IMR-90 (cell line): ENCODE measurements at regions not wholly inside any gene's neighbourhood (a gene's known extent, or its start where the extent isn't known, plus 50 kb on each side); places are given as distances from the start of the nearest gene placed in this dataset.

Source experiments
- ATAC-seq: fragments of 200-7000 bp; cut with Tn5 transposase; 2 replicates; pipeline ENCODE4 v1.9.1; 2020; ENCODE audit warnings: low read depth, mild to moderate bottlenecking, moderate library complexity
- BruUV-seq: library from RNA; stranded (reverse); fragments of 400-500 nt; replicated peaks from 2 replicates; lab custom pipeline; 2021; lab: Mats Ljungman, UMichigan
- CTCF ChIA-PET: fragments of 300-600 bp; formaldehyde crosslinking; extraction: SDS; loops from one replicate; lab custom pipeline; 2021; ENCODE audit warnings: antibody characterized with exemption; lab: Yijun Ruan, JAX
- POLR2A ChIA-PET: fragments of 300-600 bp; sonication (Branson Sonifier 250); formaldehyde crosslinking; loops from one replicate; lab custom pipeline; 2022; ENCODE audit warnings: antibody characterized with exemption; ENCODE audit not compliant: unreplicated experiment; lab: Charles Lee
- DNase-seq: peaks from one replicate; pipeline ENCODE4 v3.0.0; 2013
- H2AFZ ChIP-seq: replicated peaks from 2 replicates; pipeline ENCODE3; 2013; ENCODE audit warnings: low read length, mild to moderate bottlenecking; ENCODE audit not compliant: poor library complexity
- H2AK5ac ChIP-seq: 2 replicates; pipeline ENCODE4 v1.6.1; 2013; ENCODE audit warnings: low read depth, low read length, inconsistent platforms
- H2AK9ac ChIP-seq: replicated peaks from 2 replicates; pipeline ENCODE3; 2013; ENCODE audit warnings: mild to moderate bottlenecking, low read depth, low read length, moderate library complexity; ENCODE audit not compliant: poor library complexity
- H2BK120ac ChIP-seq: 2 replicates; pipeline ENCODE4 v1.6.1; 2013; ENCODE audit warnings: low read depth, low read length, inconsistent platforms
- H2BK15ac ChIP-seq: 3 replicates; pipeline ENCODE4 v1.6.1; 2013; ENCODE audit warnings: low read depth, low read length, inconsistent platforms
- H2BK20ac ChIP-seq: 2 replicates; pipeline ENCODE4 v1.6.1; 2013; ENCODE audit warnings: low read depth, mild to moderate bottlenecking, inconsistent platforms, low read length, moderate library complexity
- H2BK5ac ChIP-seq: 2 replicates; pipeline ENCODE4 v1.6.1; 2013; ENCODE audit warnings: mild to moderate bottlenecking, low read depth, low read length, inconsistent platforms; ENCODE audit not compliant: poor library complexity, severe bottlenecking
- H3K14ac ChIP-seq: replicated peaks from 2 replicates; pipeline ENCODE4 v1.6.1; 2013; ENCODE audit warnings: low read depth, low read length, inconsistent platforms
- H3K18ac ChIP-seq: 2 replicates; pipeline ENCODE4 v1.6.1; 2013; ENCODE audit warnings: low read depth, low read length, control low read depth
- H3K23ac ChIP-seq: 2 replicates; pipeline ENCODE4 v1.6.1; 2013; ENCODE audit warnings: low read depth, low read length, inconsistent platforms
- H3K27ac ChIP-seq: 2 replicates; pipeline ENCODE4 v1.5.1; 2013; ENCODE audit warnings: mild to moderate bottlenecking, control low read depth, low read length; ENCODE audit not compliant: insufficient read depth
- H3K27me3 ChIP-seq: 2 replicates; pipeline ENCODE4 v1.6.1; 2013; ENCODE audit warnings: low read length; ENCODE audit not compliant: control insufficient read depth, insufficient read depth
- H3K36me3 ChIP-seq: 2 replicates; pipeline ENCODE4 v1.6.1; 2013; ENCODE audit warnings: low read length, mixed read lengths; ENCODE audit not compliant: control insufficient read depth, insufficient read depth
- H3K4ac ChIP-seq: 2 replicates; pipeline ENCODE4 v1.6.1; 2013; ENCODE audit warnings: low read depth, low read length, inconsistent platforms
- H3K4me1 ChIP-seq: 2 replicates; pipeline ENCODE4 v1.6.1; 2013; ENCODE audit warnings: low read length, mixed read lengths; ENCODE audit not compliant: control insufficient read depth, insufficient read depth
- H3K4me2 ChIP-seq: 2 replicates; pipeline ENCODE4 v1.6.1; 2013; ENCODE audit warnings: low read depth, mild to moderate bottlenecking, control low read depth, low read length, moderate library complexity
- H3K4me3 ChIP-seq: 2 replicates; pipeline ENCODE4 v1.5.1; 2013; ENCODE audit warnings: low read depth, mild to moderate bottlenecking, control low read depth, low read length, moderate library complexity; ENCODE audit not compliant: insufficient read depth
- H3K56ac ChIP-seq: 2 replicates; pipeline ENCODE4 v1.6.1; 2013; ENCODE audit warnings: low read length, inconsistent platforms; ENCODE audit not compliant: insufficient read depth; ENCODE audit errors: extremely low read depth
- H3K79me1 ChIP-seq, 2 experiments: 2 replicates each; pipeline ENCODE4 v1.6.1; 2013; ENCODE audit warnings: low read length in 2 of 2, inconsistent platforms in 1 of 2, low read depth in 1 of 2
- H3K9ac ChIP-seq: 2 replicates; pipeline ENCODE4 v1.6.1; 2013; ENCODE audit warnings: low read depth, low read length, control low read depth
- H3K9me1 ChIP-seq: 2 replicates; pipeline ENCODE4 v1.6.1; 2013; ENCODE audit warnings: low read length, inconsistent platforms; ENCODE audit not compliant: insufficient read depth
- H3K9me3 ChIP-seq: 2 replicates; pipeline ENCODE4 v1.6.1; 2013; ENCODE audit warnings: low read length; ENCODE audit not compliant: control insufficient read depth, insufficient read depth
- H4K20me1 ChIP-seq: 2 replicates; pipeline ENCODE4 v1.6.1; 2013; ENCODE audit warnings: low read length, inconsistent platforms; ENCODE audit not compliant: insufficient read depth
- H4K5ac ChIP-seq: 2 replicates; pipeline ENCODE4 v1.6.1; 2013; ENCODE audit warnings: mild to moderate bottlenecking, low read depth, low read length, control low read depth
- H4K8ac ChIP-seq, 2 experiments: 2 replicates each; pipeline ENCODE4 v1.6.1; 2013; ENCODE audit warnings: low read depth in 2 of 2, low read length in 2 of 2, control low read depth in 1 of 2, inconsistent platforms in 1 of 2
- H4K91ac ChIP-seq: 2 replicates; pipeline ENCODE4 v1.6.1; 2013; ENCODE audit warnings: low read depth, low read length, inconsistent platforms; ENCODE audit not compliant: insufficient read depth
- CEBPB ChIP-seq: IDR thresholded peaks from 2 replicates; pipeline ENCODE4 v1.6.1; 2012; ENCODE audit warnings: low read depth, low read length, improper control_type of control experiment
- CHD1 ChIP-seq: IDR thresholded peaks from 2 replicates; pipeline ENCODE4 v1.6.1; 2012; ENCODE audit warnings: low read depth, low read length, improper control_type of control experiment
- FOS ChIP-seq: fragments of 150-350 bp; IDR thresholded peaks from 2 replicates; pipeline ENCODE4 v1.6.1; 2016; ENCODE audit warnings: low read depth, low read length
- MAZ ChIP-seq: IDR thresholded peaks from 2 replicates; pipeline ENCODE4 v1.6.1; 2012; ENCODE audit warnings: low read depth, mild to moderate bottlenecking, low read length, improper control_type of control experiment, moderate library complexity, borderline replicate concordance
- MXI1 ChIP-seq: IDR thresholded peaks from 2 replicates; pipeline ENCODE4 v1.6.1; 2012; ENCODE audit warnings: low read depth, mild to moderate bottlenecking, low read length, moderate library complexity, borderline replicate concordance
- POLR2A ChIP-seq: IDR thresholded peaks from 2 replicates; pipeline ENCODE4 v1.6.1; 2012; ENCODE audit warnings: mild to moderate bottlenecking, low read depth, low read length
- RAD21 ChIP-seq: IDR thresholded peaks from 2 replicates; pipeline ENCODE4 v1.6.1; 2012; ENCODE audit warnings: low read length, improper control_type of control experiment
- RCOR1 ChIP-seq: IDR thresholded peaks from 2 replicates; pipeline ENCODE4 v1.6.1; 2012; ENCODE audit warnings: mild to moderate bottlenecking, low read length, improper control_type of control experiment; ENCODE audit not compliant: insufficient replicate concordance
- RFX5 ChIP-seq: IDR thresholded peaks from 2 replicates; pipeline ENCODE4 v1.8.0; 2012; ENCODE audit warnings: low read depth, mild to moderate bottlenecking, low read length, moderate library complexity
- SMC3 ChIP-seq: fragments of 150-350 bp; IDR thresholded peaks from 2 replicates; pipeline ENCODE4 v1.6.1; 2016; ENCODE audit warnings: low read depth, mild to moderate bottlenecking, antibody characterized with exemption, low read length, moderate library complexity
- WGBS, 2 experiments: methylation state at CpG; one replicate each; pipeline versions ENCODE4 v1.1.5 to v1.1.7; 2013; ENCODE audit warnings: missing lambda C conversion rate in 2 of 2; ENCODE audit not compliant: insufficient read length in 1 of 2; ENCODE audit errors: extremely low coverage in 2 of 2; 5-methylcytosine and 5-hydroxymethylcytosine counted together
- dilution Hi-C: fragments of 300-500 bp; cut with HindIII; formaldehyde crosslinking; loops from one replicate; pipeline ENCODE4 v1.14.3; 2018; ENCODE audit warnings: low sequenced_read_pairs; ENCODE audit not compliant: unreplicated experiment
- in situ Hi-C: fragments of 300-500 bp; cut with MboI; formaldehyde crosslinking; loops from 3 replicates; pipeline ENCODE4 v1.14.3; 2019; ENCODE audit warnings: low sequenced_read_pairs, inconsistent platforms, mixed read lengths
- intact Hi-C: fragments of 100-400 bp; cut with micrococcal nuclease; formaldehyde crosslinking; loops from 2 replicates; pipeline ENCODE4 v1.10.0; 2022

DNA sequence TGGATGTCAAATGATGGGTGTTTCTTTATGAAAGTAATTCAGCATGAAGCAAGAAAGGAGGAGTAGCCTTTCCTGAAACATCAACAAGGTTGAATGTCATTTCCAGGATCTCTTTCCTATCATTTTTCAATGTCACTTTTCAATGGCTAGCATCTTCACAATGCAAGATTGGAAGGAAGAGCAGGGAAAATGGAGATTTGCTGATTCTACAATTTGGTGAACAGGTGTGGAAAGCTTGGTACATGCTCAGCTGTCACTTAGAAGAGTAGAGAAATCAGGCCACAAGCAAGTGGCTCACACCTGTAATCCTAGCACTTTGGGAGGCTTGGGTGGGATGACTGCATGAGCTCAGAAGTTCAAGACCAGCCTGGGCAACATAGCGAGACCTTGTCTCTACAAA lies 112.7 kb upstream of the FERMT1 start:
- Histone ChIP-seq H3K27ac (no peak overlapping the region), H4K91ac (no peak overlapping the region), H2BK5ac (no peak overlapping the region), H2AFZ (no peak overlapping the region), H3K27me3 (no peaks in the 10 kb centered on the region), H3K4me2 (no peak overlapping the region), H2BK120ac (no peak overlapping the region), H3K9ac (no peak overlapping the region), H4K20me1 (no peaks in the 10 kb centered on the region), H3K18ac (no peak overlapping the region), H3K4me1 (no peaks in the 10 kb centered on the region), H3K36me3 (no peaks in the 10 kb centered on the region), H3K9me1 (no peaks in the 10 kb centered on the region), H3K4me3 (no peak overlapping the region), H3K9me3 (no peaks in the 10 kb centered on the region), H4K8ac (no peak overlapping the region), H2BK20ac (no peak overlapping the region), H4K5ac (no peak overlapping the region), H2AK5ac (no peak overlapping the region), H3K4ac (no peak overlapping the region), H3K14ac (no peak overlapping the region), H2AK9ac (no peak overlapping the region), H3K56ac (no peak overlapping the region), H3K79me1 (no peaks in the 10 kb centered on the region), H2BK15ac (no peak overlapping the region), H3K23ac (no peak overlapping the region)
- dilution Hi-C loops (no loop called here), intact Hi-C loops (no loop called here), in situ Hi-C loops (no loop called here)
- CTCF ChIA-PET = interaction anchor here (0.6 kb wide), 1 partner anchor 1152 kb away, joined by 7 read pairs; no protein-coding TSS in a partner anchor
- POLR2A ChIA-PET = no interaction called here
- ATAC-seq (no peak), DNase-seq (no peak)
- WGBS, 2 experiments = no CpG with 5 or more reads among the region's 1 CpG
- BruUV-seq = no TSS peak
- TF ChIP-seq RCOR1 = no peak
- no peak for TF ChIP-seq FOS
- no peak for TF ChIP-seq RAD21
- no peak for TF ChIP-seq CEBPB
- TF ChIP-seq MAZ = no peak
- no peak for TF ChIP-seq CHD1
- TF ChIP-seq SMC3 = no peak
- TF ChIP-seq MXI1 = no peak
- no peak for TF ChIP-seq POLR2A
- TF ChIP-seq RFX5 = no peak
